ENCODE measurements at regions not wholly inside any gene's neighbourhood (a gene's known extent, or its start where the extent isn't known, plus 50 kb on each side); places are given as distances from the start of the nearest gene placed in this dataset.

DNA sequence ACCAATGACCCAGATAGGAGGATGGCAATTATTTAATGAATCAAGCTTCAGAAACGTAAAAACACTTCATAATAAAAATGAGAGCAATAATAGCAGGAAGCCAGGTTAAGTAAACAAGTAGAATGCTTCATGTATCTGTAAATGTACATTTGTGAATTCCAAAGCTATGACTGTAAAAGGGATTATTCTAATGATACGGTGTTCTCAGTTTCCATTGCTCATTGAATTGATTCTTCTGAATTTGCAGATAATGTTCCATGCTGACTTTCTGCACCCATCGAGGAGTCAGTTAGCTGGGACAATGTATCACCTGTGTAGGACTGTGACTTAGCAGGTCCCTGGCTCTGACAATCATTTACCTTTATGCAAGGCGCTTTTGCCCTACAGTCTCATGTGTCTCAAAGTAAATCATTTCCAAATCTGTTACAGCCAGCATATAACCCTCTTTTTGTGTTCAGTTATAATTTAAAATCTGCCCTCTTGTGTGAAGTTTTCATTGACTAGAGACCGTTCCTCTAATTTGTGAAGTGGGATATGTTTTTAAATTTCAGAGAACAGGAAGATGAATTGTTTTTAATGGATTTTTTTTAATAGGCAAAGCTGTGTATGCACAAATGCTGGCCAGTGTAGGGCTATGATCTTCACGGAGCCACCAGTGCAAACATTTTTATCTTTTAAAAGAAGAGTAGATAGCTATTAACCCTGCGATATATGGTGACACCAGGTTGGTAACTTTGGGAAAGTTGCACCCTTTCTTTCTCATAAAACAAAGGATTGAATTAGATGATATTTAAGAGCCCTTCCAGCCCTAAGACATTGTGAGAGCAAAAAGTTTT lies 267.1 kb downstream of the KLF5 start:
- TF ChIP-seq CTCF (conservative IDR thresholded peaks at IDR 0.05 in 1 of 2, IDR thresholded peaks at IDR 0.05 in 1 of 2; ENCODE audit: extremely low read depth in 1 of 2, insufficient read depth in 1 of 2, low read depth in 1 of 2, low read length in 2 of 2) (no peak), EZH2 (IDR thresholded peaks at IDR 0.05; ENCODE audit: borderline replicate concordance, low read length) (no peak)

Data from mammary epithelial cell (primary cell).